NCI-H1092 treated with DMSO at 0.1 percent for 48 hours (cell line): ENCODE measurements at regions not wholly inside any gene's neighbourhood (a gene's known extent, or its start where the extent isn't known, plus 50 kb on each side); places are given as distances from the start of the nearest gene placed in this dataset.
A peak's percentile ranks its signal among the peaks of the same experiment; 100 is the strongest.

Experiments
- DNase-seq: peaks from one replicate; lab custom pipeline; 2025; lab: John Stamatoyannopoulos, UW

- DNase-seq: no peak
These were observed 952.9 kb upstream of the EPHA7 start for GRCh38 chr6:94372229-94372628.

GRCh38 chr6:94367316-94367715, 948.0 kb upstream of the EPHA7 start:
- DNase-seq: no peak

DNA sequence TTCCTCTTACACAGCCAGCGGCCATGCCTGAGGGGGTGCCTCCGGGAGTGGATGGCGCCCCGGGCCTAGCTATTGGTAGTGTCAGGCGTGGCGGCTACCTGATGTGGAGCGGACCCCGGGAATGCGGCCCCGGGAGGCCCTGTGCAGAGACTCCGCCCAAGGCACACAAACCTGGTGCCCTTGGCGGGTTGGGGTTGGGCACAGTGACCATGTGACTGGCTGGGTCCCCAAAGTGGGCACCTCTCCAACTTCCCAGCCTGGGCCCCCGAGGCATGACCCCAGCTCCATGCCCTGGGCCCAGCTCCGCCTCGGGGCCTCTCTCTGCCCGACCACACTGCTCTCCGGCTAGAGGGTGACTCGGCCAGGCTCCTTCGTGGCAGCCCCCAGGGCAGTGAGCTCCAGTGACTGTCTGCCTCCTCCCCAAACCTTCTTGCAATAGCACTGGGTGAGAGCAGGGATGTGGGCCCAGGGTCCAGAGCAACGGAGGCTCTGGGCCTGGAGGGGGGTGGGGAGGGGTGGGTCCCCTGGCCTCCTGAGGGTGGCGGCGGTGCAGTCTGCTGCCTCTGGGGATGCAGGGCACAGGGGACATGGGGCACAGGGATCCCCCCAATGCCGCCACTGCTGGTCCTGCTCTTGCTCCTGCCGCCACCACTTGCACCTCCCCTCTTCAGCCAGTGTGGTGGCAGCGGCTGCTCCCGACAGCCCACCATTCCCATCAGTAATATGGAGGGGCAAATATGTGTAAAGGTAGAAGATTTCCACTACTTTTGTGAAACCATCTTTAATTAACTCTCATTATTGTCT, 942.9 kb upstream of the EPHA7 start:
- DNase-seq: no peak

DNA sequence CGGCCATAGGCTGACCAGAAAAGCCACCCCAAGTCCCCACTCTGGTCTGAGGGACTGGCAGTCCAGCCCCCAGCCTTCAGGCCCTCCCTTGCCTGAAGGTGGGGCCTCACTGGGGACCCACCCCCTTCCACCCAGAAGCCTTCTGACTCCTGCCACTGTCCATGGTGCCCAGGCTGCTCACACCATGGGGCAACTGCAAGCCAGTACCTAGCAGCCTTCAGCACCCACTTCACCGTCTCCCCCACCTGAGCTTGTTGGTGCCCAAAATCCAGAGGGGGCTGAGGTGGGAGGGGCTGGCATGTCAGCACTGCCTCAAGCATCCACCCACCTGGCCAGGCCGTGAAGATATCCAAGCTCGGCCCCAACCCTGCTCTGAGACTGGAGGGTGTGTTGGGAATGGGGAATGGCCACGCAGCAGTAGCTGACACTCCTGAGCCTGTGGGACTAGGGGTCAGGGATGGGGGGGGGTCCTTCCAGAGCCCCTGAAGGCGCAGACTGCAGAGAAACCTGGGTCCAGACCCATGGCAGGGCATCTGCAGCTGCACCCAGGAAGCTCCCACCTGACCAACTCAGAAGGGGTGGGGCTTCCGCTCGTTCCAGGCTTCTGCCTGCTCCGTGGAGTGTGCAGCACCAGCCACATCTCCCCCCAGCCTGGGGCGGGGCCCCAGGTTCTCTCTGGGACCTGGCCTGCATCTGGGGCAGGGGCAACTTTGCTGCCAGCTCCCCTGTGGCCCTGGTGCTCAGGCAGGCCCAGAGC, 942.1 kb upstream of the EPHA7 start:
- no peak for DNase-seq

GRCh38 chr6:94357381-94357980, 938.1 kb upstream of the EPHA7 start:
- DNase-seq: no peak

DNA sequence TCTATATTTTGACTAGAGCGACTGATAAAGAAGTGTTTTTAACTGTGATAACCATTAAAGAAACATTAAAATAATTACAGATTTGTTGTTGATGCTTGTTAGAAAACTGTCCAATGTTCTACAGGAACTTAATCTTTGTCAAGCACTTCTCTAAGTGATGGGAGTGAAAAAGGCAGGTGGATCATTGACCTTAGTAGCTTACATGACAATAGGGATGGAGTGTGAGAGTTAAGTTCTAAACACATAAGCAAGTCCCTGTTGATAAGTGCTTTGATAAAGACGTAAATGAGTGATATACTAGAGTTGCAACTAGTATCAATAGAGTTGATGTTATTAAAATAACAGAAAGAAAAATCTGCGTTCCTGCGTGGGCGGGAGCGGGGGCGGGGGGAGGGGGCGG, 931.5 kb upstream of the EPHA7 start:
- no peak for DNase-seq

- DNase-seq: no peak
These were observed 929.9 kb upstream of the EPHA7 start for GRCh38 chr6:94349227-94349626.

DNA sequence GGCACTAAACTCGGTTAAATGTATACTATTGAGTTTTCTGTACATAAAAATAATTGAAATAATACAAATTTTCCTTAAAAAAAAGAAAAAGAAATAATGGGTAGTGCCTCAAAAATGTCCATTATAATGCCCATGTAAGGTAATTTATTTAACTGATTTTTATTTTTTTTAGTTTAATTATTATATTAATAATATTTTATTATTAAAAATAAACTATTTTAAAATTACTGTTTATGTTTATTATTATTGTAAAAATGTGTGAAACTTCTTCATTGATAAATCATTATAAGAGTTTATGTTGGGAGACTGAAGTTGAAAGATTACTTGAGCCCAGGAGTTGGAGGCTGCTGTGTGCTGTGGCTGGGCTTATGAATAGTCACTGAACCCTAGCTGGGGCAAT, 925.5 kb upstream of the EPHA7 start:
- no peak for DNase-seq

GRCh38 chr6:94341173-94341572, 921.8 kb upstream of the EPHA7 start:
- DNase-seq: peak; percentile 2

DNA sequence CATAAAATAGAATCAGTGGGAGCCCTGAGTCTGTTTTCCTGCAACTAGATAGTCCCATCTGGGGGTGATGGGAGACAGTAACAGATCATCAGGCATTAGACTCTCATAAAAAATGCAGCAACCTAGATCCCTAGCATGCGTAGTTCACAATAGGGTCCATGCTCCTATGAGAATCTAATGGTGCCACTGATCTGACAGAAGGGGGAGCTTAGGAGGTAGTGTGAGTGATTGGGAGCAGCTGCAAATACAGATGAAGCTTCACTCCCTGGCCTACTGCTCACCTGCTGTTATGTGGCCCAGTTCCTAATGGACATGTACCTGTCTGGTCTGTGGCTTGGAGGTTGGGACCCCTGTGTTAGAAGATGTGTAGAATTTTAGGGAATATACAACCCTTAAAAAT, 904.5 kb upstream of the EPHA7 start:
- peak; percentile 23 for DNase-seq

- no peak for DNase-seq
These were observed 881.2 kb upstream of the EPHA7 start for GRCh38 chr6:94300424-94301144.

GRCh38 chr6:94289131-94289530, 869.8 kb upstream of the EPHA7 start:
- no peak for DNase-seq

DNA sequence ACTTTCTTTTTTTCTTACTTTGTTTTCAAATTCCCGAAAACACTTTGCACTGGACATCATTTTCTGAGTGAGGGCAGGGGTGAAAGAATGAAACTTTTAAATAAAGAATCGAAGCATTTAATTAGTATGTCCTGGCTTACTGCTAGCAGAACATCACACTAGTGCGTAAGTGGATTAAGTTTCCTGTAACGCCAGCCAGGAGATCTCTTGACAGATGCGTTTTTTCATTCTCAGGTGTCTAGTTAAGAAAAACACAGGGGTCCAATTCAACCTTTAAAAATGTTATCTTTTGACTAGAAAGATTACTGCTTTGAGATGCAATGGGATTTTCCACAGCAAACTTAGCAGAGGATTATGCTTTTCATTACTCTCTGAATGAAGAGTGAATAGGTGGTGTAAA, 858.8 kb upstream of the EPHA7 start:
- DNase-seq: no peak

- peak; percentile 1 for DNase-seq
These were observed 853.0 kb upstream of the EPHA7 start for GRCh38 chr6:94272327-94272726.

DNA sequence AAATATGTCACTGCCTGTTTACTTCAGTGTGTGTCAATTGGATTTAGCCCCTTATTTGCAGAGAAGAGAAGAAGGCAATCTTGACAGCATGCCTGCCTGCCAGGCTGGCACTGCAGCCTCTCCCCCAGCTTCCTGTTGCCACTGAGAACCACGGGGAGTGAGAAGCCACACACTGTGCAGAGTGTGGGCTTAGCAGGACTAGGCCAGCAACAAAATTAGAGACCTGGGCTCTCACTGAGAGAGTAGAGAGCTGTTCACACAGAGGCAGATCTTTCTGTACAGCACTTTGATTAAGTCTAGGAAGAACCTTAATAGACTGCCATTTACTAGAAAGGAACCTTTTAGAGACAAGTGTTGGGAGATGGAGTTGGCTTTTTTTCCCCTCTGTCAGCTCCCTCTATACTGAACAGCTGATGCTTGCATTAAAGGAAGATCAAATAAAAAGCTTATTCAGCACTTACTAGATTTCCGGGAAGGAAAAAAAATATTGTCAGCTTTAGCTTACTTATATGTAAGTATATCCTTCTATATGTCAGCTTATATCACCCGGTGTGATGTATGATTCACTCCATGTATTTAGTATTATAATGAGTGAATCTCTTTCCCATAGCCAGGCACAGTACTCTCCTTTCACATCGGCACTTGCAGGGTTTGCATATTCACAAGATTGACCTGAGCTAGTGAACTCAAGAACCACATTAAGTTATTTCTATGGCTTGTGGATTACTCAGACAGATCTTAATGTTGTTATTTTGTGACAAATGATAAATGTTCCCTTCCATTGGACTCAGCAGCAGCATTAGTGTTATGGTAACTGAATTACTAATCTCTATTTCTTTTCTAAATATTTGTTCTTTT, 851.0 kb upstream of the EPHA7 start:
- DNase-seq: peak; percentile 26

DNA sequence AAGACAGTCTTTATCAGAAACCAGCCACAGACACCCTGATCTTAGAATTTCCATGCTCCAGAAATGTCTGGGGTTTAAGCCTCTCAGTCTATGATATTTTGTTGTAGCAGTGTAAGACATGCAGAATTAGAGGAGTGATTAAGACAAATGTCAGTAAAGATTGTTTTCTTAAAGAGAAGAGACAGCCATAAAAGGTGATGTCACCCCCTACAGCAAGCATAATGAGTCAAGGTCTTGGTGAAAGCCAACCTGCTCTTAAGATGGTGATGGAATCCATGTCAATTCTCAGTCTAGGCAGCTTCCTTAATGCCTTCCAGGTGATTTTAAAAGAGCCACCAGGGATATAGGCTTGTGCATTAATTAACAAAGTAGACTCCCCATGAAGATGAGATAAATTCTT, 849.9 kb upstream of the EPHA7 start:
- no peak for DNase-seq

- no peak for DNase-seq
These were observed 841.4 kb upstream of the EPHA7 start for GRCh38 chr6:94260765-94261164.

DNA sequence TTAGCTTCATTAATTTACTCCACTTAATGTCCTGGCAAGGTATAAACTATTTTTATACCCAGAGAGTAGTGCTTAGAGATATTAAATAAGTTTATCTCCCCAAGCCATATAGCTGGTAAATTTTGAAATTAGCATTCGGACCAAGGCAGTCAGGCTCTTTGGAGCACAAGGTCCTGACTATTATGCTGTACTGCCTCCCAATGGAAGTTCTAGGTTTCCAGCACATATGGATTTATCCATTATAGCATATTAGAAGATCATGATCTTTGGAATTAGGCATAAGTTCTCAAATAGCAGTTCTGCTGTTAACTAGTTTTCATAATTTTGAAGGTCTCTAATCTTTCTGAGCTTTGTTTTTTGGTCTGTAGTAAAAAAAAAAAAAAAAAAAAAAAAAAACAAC, 835.3 kb upstream of the EPHA7 start:
- peak; percentile 9 for DNase-seq

- no peak for DNase-seq
These were observed 832.5 kb upstream of the EPHA7 start for GRCh38 chr6:94251878-94252277.

- DNase-seq: no peak
These were observed 826.0 kb upstream of the EPHA7 start for GRCh38 chr6:94245395-94245794.

GRCh38 chr6:94238868-94239267, 819.5 kb upstream of the EPHA7 start:
- DNase-seq: no peak

- no peak for DNase-seq
These were observed 808.4 kb upstream of the EPHA7 start for GRCh38 chr6:94227741-94228140.
